Upper lobe of right lung (tissue), 1 donor: ENCODE measurements at regions not wholly inside any gene's neighbourhood (a gene's known extent, or its start where the extent isn't known, plus 50 kb on each side); places are given as distances from the start of the nearest gene placed in this dataset.

Source experiments
- ATAC-seq: fragments of 200-7000 bp; cut with Tn5 transposase; one replicate; pipeline ENCODE4 v1.9.1; 2020; ENCODE audit warnings: mild to moderate bottlenecking, moderate library complexity
- DNase-seq: peaks from one replicate; pipeline ENCODE4 v3.0.0-alpha.2; 2020
- H3K27ac ChIP-seq: fragments of 200-600 bp; one replicate; pipeline ENCODE4 v1.8.0; 2022
- H3K27me3 ChIP-seq: fragments of 200-600 bp; one replicate; pipeline ENCODE4 v1.8.0; 2022; ENCODE audit warnings: mild to moderate bottlenecking
- H3K36me3 ChIP-seq: fragments of 200-600 bp; one replicate; pipeline ENCODE4 v1.8.0; 2022
- H3K4me1 ChIP-seq: fragments of 200-600 bp; one replicate; pipeline ENCODE4 v1.8.0; 2022
- H3K4me3 ChIP-seq: fragments of 200-600 bp; one replicate; pipeline ENCODE4 v1.8.0; 2022; ENCODE audit warnings: mild to moderate bottlenecking
- H3K9me3 ChIP-seq: fragments of 200-600 bp; one replicate; pipeline ENCODE4 v1.8.0; 2022
- intact Hi-C: fragments of 100-400 bp; cut with DNase I; formaldehyde crosslinking; loops from one replicate; pipeline ENCODE4 v1.11.0; 2022
- TF ChIP-seq, protein P1 (sequence below): fragments of 200-600 bp; IDR thresholded peaks from one replicate; pipeline ENCODE4 v1.8.0; 2022; ENCODE audit warnings: antibody characterized with exemption
- donor health status: DM: no; HTN: yes; CAD: no; lungs with severe emphysema.

DNA sequence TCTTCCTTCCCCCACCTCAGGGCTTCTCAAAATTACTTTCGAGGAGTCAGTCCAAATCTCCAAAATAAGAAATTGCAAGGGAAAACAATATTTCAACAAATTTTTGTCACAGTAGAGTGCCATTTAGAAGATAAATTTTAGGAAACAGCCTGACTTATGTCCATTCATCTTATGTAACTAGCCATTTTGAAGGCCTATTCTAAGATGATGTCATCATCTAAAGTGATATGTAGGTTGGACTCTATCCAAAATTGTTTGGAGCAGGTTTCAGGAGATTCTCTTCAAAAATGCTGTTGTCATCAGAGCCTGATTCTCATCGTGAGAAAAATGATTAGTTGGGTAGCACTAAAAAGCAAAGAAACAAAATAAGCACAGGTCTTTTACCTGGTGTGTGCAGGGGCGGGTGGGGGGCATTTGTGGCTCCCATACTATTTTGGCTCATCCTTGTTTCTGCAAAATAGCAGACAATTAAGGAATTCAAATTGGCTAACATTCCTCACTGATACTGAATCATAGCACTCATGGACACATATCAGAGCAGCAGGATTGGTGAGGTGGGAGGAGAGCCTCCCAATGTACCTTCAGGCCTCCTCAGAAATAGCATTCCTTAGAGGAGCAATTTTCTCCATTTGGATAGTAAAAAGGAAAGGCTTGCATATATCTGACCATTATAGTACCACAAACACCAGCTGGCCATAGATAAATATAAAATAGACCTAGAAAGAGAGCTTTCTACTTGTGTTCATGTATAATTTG, 360.9 kb upstream of the NAV3 start:
- H3K36me3 ChIP-seq = no peaks in the 10 kb centered on the region
- no peaks in the 10 kb centered on the region for H3K9me3 ChIP-seq
- H3K4me1 ChIP-seq = no peaks in the 10 kb centered on the region
- no peak for ATAC-seq
- TF ChIP-seq, protein P1, sequence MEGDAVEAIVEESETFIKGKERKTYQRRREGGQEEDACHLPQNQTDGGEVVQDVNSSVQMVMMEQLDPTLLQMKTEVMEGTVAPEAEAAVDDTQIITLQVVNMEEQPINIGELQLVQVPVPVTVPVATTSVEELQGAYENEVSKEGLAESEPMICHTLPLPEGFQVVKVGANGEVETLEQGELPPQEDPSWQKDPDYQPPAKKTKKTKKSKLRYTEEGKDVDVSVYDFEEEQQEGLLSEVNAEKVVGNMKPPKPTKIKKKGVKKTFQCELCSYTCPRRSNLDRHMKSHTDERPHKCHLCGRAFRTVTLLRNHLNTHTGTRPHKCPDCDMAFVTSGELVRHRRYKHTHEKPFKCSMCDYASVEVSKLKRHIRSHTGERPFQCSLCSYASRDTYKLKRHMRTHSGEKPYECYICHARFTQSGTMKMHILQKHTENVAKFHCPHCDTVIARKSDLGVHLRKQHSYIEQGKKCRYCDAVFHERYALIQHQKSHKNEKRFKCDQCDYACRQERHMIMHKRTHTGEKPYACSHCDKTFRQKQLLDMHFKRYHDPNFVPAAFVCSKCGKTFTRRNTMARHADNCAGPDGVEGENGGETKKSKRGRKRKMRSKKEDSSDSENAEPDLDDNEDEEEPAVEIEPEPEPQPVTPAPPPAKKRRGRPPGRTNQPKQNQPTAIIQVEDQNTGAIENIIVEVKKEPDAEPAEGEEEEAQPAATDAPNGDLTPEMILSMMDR = no peak
- intact Hi-C loops = no loop called here
- H3K27ac ChIP-seq = no peak overlapping the region
- no peak overlapping the region for H3K4me3 ChIP-seq
- no peaks in the 10 kb centered on the region for H3K27me3 ChIP-seq
- no peak for DNase-seq

DNA sequence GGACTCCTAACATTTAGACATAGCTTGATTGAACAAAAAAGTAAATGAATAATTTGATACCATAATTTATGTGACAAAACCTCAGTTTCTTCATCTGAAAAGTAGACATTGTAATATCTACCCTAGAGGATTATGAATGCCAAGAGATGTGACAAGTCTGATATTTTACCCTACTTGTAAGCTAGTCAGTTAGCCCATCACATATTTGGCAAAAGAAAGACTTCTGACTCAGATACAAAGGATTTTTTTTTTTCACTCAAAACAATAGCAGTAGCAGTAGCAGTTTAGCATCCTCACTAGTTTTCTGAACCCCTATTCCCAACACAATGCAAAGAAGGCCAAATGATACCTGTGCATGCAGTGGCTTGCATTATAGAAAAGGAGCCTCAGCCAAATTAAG, 377.3 kb upstream of the E2F7 start:
- ATAC-seq (no peak), DNase-seq (no peak)

DNA sequence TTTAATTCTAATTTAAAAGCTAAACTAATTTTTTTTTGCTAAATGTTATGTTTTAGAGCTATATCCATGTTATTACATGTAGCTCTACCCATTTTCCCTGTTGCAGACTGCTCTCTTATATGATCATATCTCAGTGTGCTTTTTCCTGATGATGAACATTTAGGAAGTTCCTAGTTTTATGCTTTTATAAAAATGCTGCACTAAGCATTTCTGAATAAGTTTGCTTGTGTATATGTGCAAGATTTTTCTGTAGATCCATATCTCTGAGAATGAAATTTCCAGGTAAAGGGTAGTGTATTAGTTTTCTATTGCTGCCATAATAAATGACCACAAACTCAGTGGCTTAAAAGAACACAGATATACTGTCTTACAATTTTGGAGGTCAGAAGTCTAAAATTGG, 374.4 kb upstream of the E2F7 start:
- Histone ChIP-seq H3K4me3 (no peak overlapping the region), H3K9me3 (no peaks in the 10 kb centered on the region), H3K27me3 (no peaks in the 10 kb centered on the region), H3K36me3 (no peaks in the 10 kb centered on the region), H3K4me1 (no peaks in the 10 kb centered on the region), H3K27ac (no peak overlapping the region)
- intact Hi-C loops = no loop called here
- DNase-seq (no peak), ATAC-seq (no peak)
- TF ChIP-seq, protein P1 = no peak

More for the DNA sequence above, 377.3 kb upstream of the E2F7 start:
- intact Hi-C loops = no loop called here
- no peaks in the 10 kb centered on the region for H3K27me3 ChIP-seq
- TF ChIP-seq, protein P1 = no peak
- H3K9me3 ChIP-seq = no peaks in the 10 kb centered on the region
- H3K27ac ChIP-seq = no peak overlapping the region
- H3K36me3 ChIP-seq = no peaks in the 10 kb centered on the region
- no peak overlapping the region for H3K4me3 ChIP-seq
- H3K4me1 ChIP-seq = no peaks in the 10 kb centered on the region

DNA sequence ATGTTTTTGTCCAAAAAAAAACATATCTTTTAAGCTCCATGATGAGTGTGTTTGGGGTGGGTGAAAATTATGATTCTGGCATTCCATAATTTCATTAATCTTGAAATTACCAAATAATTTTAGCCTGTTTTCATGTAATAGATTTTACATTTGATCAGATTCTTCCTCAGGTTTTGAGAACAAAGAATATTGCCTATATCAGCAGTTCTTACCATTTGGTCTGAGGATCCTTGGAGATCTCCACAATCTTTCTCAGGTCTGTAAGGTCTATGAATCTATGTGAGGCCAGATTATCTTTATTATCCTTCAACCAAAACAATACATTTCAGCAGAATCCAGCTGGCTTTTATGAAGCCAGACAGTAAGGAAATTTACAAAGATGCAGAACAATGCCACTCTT, 373.3 kb upstream of the E2F7 start:
- Histone ChIP-seq H3K4me3 (no peak overlapping the region), H3K27me3 (no peaks in the 10 kb centered on the region), H3K9me3 (no peaks in the 10 kb centered on the region), H3K4me1 (no peaks in the 10 kb centered on the region), H3K36me3 (no peaks in the 10 kb centered on the region), H3K27ac (no peak overlapping the region)
- intact Hi-C loops = no loop called here
- ATAC-seq (no peak), DNase-seq (no peak)
- TF ChIP-seq, protein P1 = no peak

DNA sequence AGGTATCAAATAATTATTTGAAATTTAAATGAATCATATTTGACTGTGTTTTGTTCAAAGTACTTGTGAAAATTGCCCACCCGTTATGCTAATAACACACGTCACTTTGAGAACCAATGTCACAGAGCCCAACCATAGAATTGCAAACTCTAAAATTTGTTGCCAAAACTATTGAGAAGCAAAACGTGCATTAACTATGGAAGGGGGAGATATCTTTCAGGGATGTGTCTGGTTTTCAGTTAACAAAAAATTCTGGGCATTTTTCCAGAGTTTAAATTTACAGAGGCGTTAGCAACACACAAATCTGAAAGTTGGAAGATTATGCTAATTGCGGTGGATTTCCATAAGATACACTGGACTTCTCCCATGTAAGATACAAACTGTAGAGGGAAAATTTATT, 371.8 kb upstream of the E2F7 start:
- Histone ChIP-seq H3K4me1 (no peaks in the 10 kb centered on the region), H3K36me3 (no peaks in the 10 kb centered on the region), H3K27ac (no peak overlapping the region), H3K4me3 (no peak overlapping the region), H3K27me3 (no peaks in the 10 kb centered on the region), H3K9me3 (no peaks in the 10 kb centered on the region)
- intact Hi-C loops = no loop called here
- no peak for DNase-seq
- TF ChIP-seq, protein P1 = no peak
- ATAC-seq = no peak
